ENCODE measurements at regions not wholly inside any gene's neighbourhood (a gene's known extent, or its start where the extent isn't known, plus 50 kb on each side); places are given as distances from the start of the nearest gene placed in this dataset.
A peak's percentile ranks its signal among the peaks of the same experiment; 100 is the strongest.

DNA sequence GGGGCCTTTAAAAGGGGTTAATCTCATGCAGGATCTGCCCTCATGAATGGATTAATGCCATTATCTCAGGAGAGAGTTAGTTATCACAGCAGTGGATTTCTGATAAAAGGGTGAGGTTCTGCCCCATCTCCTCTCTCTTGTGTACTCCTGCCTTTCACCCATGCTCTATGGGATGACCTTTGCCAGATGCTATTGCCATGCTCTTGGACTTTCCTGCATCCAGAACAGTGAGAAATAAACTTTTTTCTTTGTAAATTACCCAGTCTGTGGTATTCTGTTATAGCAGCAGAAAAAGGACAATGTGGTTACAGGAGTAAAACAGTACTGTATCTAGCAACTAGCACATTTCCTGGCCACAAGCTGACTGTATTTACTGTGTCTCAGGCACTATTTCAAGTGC lies 58.0 kb upstream of the CCN2 start:
- Mint-ChIP-seq H3K36me3 (ENCODE audit: unreplicated experiment) (no peaks in the 10 kb centered on the region), H3K27me3 (ENCODE audit: unreplicated experiment) (no peaks in the 10 kb centered on the region), H3K4me1 (ENCODE audit: unreplicated experiment) (peaks cover 18% of the 10 kb centered on the region), H3K4me3 (ENCODE audit: unreplicated experiment) (no peak overlapping the region), H3K9me3 (ENCODE audit: unreplicated experiment) (peaks cover 9% of the 10 kb centered on the region), H3K27ac (ENCODE audit: unreplicated experiment) (no peak overlapping the region)
- DNase-seq (ENCODE audit: extremely low spot score, unreplicated experiment), result no peak
- TF ChIP-seq, protein P1, sequence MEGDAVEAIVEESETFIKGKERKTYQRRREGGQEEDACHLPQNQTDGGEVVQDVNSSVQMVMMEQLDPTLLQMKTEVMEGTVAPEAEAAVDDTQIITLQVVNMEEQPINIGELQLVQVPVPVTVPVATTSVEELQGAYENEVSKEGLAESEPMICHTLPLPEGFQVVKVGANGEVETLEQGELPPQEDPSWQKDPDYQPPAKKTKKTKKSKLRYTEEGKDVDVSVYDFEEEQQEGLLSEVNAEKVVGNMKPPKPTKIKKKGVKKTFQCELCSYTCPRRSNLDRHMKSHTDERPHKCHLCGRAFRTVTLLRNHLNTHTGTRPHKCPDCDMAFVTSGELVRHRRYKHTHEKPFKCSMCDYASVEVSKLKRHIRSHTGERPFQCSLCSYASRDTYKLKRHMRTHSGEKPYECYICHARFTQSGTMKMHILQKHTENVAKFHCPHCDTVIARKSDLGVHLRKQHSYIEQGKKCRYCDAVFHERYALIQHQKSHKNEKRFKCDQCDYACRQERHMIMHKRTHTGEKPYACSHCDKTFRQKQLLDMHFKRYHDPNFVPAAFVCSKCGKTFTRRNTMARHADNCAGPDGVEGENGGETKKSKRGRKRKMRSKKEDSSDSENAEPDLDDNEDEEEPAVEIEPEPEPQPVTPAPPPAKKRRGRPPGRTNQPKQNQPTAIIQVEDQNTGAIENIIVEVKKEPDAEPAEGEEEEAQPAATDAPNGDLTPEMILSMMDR (IDR thresholded peaks at IDR 0.05), result no peak

DNA sequence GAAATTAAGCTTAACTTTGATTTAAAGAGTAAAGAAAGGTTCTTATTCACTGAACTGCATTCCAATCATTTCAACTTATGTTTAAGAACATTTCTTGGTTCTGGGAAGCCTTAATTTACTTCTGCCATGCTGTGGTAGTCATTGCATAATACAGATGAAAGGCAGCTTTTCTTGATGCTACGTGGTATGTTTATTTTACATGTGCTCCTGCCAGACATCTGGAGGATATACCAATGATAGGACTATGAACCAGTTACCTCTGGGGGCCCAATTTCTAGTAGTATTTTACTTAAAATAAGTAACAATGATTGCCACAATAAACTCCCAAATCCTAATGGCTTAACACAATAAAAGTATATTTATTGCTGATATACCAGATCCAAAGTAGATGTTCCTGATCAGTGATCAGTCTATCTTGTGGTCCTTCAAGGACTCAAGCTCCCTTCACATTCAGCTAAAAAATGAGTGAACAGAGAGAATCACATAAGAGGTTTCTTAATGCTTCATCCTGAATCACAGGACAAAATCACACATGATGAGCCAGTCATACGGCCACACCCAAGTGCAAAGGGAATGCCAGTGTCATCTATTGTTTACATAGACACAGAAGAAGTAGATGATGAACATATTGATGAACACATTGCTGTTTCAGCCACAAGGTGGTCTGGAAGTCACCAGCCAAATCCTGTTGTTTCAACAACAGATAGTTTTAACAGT lies 56.5 kb upstream of the CCN2 start:
- H3K9me3 Mint-ChIP-seq (ENCODE audit: unreplicated experiment), result peaks cover 22% of the 10 kb centered on the region
- no peak for DNase-seq (ENCODE audit: extremely low spot score, unreplicated experiment)
- peaks cover 1% of the 10 kb centered on the region for H3K36me3 Mint-ChIP-seq (ENCODE audit: unreplicated experiment)
- peaks cover 18% of the 10 kb centered on the region for H3K4me1 Mint-ChIP-seq (ENCODE audit: unreplicated experiment)
- TF ChIP-seq, protein P1 (IDR thresholded peaks at IDR 0.05), result no peak
- H3K27ac Mint-ChIP-seq (ENCODE audit: unreplicated experiment), result peak overlapping the region; percentile 15
- no peaks in the 10 kb centered on the region for H3K27me3 Mint-ChIP-seq (ENCODE audit: unreplicated experiment)
- H3K4me3 Mint-ChIP-seq (ENCODE audit: unreplicated experiment), result no peak overlapping the region

DNA sequence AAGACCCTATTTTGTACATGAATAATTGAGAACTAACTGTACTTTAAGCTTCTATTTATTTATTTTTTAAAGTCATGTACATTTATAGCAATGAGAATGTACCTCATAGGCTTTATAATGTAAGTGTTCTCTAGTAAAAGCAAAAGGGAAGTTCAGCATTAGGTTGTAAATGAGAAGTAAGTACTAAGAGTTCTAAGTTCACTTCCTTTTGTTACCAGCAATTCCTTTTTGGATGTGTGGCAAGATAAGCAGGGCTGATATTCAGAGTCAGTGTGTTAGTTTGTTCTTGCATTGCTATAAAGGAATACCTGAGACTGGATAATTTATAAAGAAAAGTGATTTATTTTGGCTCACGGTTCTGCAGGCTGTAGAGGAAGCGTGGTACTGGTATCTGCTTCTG lies 54.0 kb upstream of the CCN2 start:
- H3K9me3 Mint-ChIP-seq (ENCODE audit: unreplicated experiment), result peaks cover 26% of the 10 kb centered on the region
- peaks cover 14% of the 10 kb centered on the region for H3K4me1 Mint-ChIP-seq (ENCODE audit: unreplicated experiment)
- H3K27ac Mint-ChIP-seq (ENCODE audit: unreplicated experiment), result no peak overlapping the region
- TF ChIP-seq, protein P1 (IDR thresholded peaks at IDR 0.05), result no peak
- H3K4me3 Mint-ChIP-seq (ENCODE audit: unreplicated experiment), result no peak overlapping the region
- no peaks in the 10 kb centered on the region for H3K27me3 Mint-ChIP-seq (ENCODE audit: unreplicated experiment)
- no peak for DNase-seq (ENCODE audit: extremely low spot score, unreplicated experiment)
- H3K36me3 Mint-ChIP-seq (ENCODE audit: unreplicated experiment), result peaks cover 1% of the 10 kb centered on the region

DNA sequence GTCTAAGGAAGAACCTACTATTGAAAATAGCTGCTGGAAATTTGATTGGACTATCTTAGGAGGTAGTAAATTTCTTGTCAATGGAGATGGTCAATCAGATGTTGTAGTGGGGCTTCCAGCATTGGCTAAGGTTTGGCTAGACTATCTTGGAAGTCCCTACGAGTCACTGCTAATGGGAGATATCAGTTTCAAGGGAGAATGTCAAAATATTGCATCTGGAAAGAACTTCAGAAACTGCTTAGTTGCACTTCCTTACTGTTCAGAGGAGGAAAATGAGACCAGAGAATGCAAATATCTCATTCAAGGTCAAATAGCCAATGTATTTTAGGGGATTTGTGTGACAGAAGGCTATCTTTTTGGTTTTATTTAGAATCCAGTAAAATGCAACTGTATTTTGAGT lies 53.5 kb upstream of the CCN2 start:
- Mint-ChIP-seq H3K4me1 (ENCODE audit: unreplicated experiment) (peaks cover 19% of the 10 kb centered on the region), H3K9me3 (ENCODE audit: unreplicated experiment) (peaks cover 26% of the 10 kb centered on the region), H3K36me3 (ENCODE audit: unreplicated experiment) (peaks cover 1% of the 10 kb centered on the region), H3K27ac (ENCODE audit: unreplicated experiment) (no peak overlapping the region), H3K4me3 (ENCODE audit: unreplicated experiment) (no peak overlapping the region), H3K27me3 (ENCODE audit: unreplicated experiment) (no peaks in the 10 kb centered on the region)
- TF ChIP-seq, protein P1 (IDR thresholded peaks at IDR 0.05), result no peak
- no peak for DNase-seq (ENCODE audit: extremely low spot score, unreplicated experiment)

DNA sequence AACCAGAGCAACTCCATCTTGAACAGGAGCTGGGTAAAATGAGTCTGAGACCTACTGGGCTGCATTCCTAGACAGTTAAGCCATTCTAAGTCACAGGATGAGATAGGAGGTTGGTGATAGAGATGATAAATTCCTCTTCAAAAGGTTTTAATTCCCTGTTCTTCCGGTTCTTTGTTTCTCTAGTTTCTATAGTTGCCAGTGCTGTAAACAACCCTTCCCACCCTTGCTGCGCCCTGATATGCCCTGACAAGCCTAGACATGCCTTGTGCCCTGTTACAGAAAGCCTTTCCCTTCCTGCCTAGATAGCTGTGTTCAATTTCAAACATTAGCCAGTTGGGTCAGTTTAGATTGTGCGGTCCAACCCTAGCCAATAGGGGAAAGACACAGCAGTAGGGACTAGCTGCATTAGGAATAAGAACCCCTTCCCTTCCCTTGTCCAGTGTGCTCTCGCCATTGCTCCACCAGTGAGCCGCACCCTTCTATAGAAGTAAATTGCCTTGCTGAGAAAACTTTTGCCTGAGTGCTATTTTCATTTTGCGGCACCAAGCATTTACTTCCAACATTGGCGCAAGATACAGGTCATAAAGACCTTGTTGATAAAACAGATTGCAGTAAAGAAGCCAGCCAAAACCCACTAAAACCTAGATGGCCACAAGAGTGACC lies 52.5 kb upstream of the CCN2 start:
- no peak overlapping the region for H3K27ac Mint-ChIP-seq (ENCODE audit: unreplicated experiment)
- DNase-seq (ENCODE audit: extremely low spot score, unreplicated experiment), result no peak
- H3K9me3 Mint-ChIP-seq (ENCODE audit: unreplicated experiment), result peaks cover 26% of the 10 kb centered on the region
- TF ChIP-seq, protein P1 (IDR thresholded peaks at IDR 0.05), result no peak
- H3K4me1 Mint-ChIP-seq (ENCODE audit: unreplicated experiment), result peaks cover 29% of the 10 kb centered on the region
- peaks cover 1% of the 10 kb centered on the region for H3K36me3 Mint-ChIP-seq (ENCODE audit: unreplicated experiment)
- no peaks in the 10 kb centered on the region for H3K27me3 Mint-ChIP-seq (ENCODE audit: unreplicated experiment)
- no peak overlapping the region for H3K4me3 Mint-ChIP-seq (ENCODE audit: unreplicated experiment)
